ENCODE measurements at regions not wholly inside any gene's neighbourhood (a gene's known extent, or its start where the extent isn't known, plus 50 kb on each side); places are given as distances from the start of the nearest gene placed in this dataset.

- no peak for TF ChIP-seq CTCF (IDR thresholded peaks at IDR 0.05)
- TF ChIP-seq, protein P1, sequence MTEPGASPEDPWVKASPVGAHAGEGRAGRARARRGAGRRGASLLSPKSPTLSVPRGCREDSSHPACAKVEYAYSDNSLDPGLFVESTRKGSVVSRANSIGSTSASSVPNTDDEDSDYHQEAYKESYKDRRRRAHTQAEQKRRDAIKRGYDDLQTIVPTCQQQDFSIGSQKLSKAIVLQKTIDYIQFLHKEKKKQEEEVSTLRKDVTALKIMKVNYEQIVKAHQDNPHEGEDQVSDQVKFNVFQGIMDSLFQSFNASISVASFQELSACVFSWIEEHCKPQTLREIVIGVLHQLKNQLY (CRISPR knock-in tag; IDR thresholded peaks at IDR 0.05) = no peak
- no peak for TF ChIP-seq ZNF232 (CRISPR knock-in tag; IDR thresholded peaks at IDR 0.05)
- TF ChIP-seq, protein P2, sequence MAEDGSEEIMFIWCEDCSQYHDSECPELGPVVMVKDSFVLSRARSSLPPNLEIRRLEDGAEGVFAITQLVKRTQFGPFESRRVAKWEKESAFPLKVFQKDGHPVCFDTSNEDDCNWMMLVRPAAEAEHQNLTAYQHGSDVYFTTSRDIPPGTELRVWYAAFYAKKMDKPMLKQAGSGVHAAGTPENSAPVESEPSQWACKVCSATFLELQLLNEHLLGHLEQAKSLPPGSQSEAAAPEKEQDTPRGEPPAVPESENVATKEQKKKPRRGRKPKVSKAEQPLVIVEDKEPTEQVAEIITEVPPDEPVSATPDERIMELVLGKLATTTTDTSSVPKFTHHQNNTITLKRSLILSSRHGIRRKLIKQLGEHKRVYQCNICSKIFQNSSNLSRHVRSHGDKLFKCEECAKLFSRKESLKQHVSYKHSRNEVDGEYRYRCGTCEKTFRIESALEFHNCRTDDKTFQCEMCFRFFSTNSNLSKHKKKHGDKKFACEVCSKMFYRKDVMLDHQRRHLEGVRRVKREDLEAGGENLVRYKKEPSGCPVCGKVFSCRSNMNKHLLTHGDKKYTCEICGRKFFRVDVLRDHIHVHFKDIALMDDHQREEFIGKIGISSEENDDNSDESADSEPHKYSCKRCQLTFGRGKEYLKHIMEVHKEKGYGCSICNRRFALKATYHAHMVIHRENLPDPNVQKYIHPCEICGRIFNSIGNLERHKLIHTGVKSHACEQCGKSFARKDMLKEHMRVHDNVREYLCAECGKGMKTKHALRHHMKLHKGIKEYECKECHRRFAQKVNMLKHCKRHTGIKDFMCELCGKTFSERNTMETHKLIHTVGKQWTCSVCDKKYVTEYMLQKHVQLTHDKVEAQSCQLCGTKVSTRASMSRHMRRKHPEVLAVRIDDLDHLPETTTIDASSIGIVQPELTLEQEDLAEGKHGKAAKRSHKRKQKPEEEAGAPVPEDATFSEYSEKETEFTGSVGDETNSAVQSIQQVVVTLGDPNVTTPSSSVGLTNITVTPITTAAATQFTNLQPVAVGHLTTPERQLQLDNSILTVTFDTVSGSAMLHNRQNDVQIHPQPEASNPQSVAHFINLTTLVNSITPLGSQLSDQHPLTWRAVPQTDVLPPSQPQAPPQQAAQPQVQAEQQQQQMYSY (CRISPR knock-in tag; IDR thresholded peaks at IDR 0.05) = no peak
- no peak for TF ChIP-seq MAX (CRISPR knock-in tag; IDR thresholded peaks at IDR 0.05)
Measured at GRCh38 chr21:21661741-21662140, 663.5 kb downstream of the NCAM2 start.

Measured in WTC11 (cell line).